Left lung (tissue), 4 donors: ENCODE measurements at regions not wholly inside any gene's neighbourhood (a gene's known extent, or its start where the extent isn't known, plus 50 kb on each side); places are given as distances from the start of the nearest gene placed in this dataset.

Source experiments
- ATAC-seq: fragments of 200-7000 bp; cut with Tn5 transposase; one replicate; pipeline ENCODE4 v1.9.1; 2020; ENCODE audit warnings: moderate library complexity
- DNase-seq, 4 donors: peaks; one replicate each; pipeline ENCODE4 v3.0.0-alpha.2; 2013 to 2020
- H3K27ac ChIP-seq, 2 donors: fragments of 200-600 bp; sonication (generic) in 1 of 2; one replicate each; pipeline versions ENCODE4 v1.5.0 to v1.8.0; 2020 to 2021
- H3K27me3 ChIP-seq, 2 donors: fragments of 200-600 bp; sonication (generic) in 1 of 2; one replicate each; pipeline versions ENCODE4 v1.5.0 to v1.8.0; 2020 to 2021
- H3K36me3 ChIP-seq, 2 donors: fragments of 200-600 bp; sonication (generic) in 1 of 2; one replicate each; pipeline versions ENCODE4 v1.5.0 to v1.8.0; 2020 to 2021
- H3K4me1 ChIP-seq, 2 donors: fragments of 200-600 bp; one replicate each; pipeline ENCODE4 v1.8.0; 2021
- H3K4me3 ChIP-seq, 2 donors: fragments of 200-600 bp; sonication (generic) in 1 of 2; one replicate each; pipeline versions ENCODE4 v1.5.0 to v1.8.0; 2020 to 2021; ENCODE audit warnings: mild to moderate bottlenecking in 1 of 2
- H3K9me3 ChIP-seq, 2 donors: fragments of 200-600 bp; sonication (generic) in 1 of 2; one replicate each; pipeline versions ENCODE4 v1.5.0 to v1.8.0; 2020 to 2021
- intact Hi-C, 2 donors: fragments of 100-400 bp; cut with DNase I; formaldehyde crosslinking; loops; one replicate each; pipeline versions ENCODE4 v1.11.2 to v1.14.2; 2022
- TF ChIP-seq, protein P1 (sequence below), 2 donors: fragments of 200-600 bp; sonication (generic) in 1 of 2; IDR thresholded peaks; one replicate each; pipeline versions ENCODE4 v1.5.0 to v1.8.0; 2021; ENCODE audit warnings: antibody characterized with exemption in 2 of 2
- donor health status: DM: no; HTN: yes; CAD: no.
- donor health status: DM: no; HTN: no; CAD: no.

DNA sequence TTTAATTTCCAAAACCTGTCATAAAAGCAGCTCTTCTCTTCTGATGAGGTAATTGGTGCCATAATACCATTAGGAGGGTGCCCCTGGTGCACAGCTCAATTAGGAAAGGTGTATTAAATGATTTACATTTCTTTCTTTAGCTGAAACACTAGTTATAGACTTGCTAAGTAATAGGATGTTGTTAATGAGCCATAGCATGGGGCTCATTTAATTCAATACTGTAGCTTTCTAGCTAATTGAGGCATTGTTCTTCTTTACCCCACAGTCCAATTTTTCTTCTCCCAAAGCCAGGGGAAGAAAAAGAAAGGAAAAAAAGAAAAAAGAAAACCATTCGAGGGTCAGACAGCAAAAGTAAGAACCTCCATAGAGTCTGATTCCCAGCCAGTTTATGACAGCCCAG lies 164.0 kb upstream of the HES1 start:
- Histone ChIP-seq H3K4me3 (no peak overlapping the region), H3K36me3 (no peaks in the 10 kb centered on the region), H3K9me3 (no peaks in the 10 kb centered on the region), H3K27ac (no peak overlapping the region), H3K27me3 (peaks cover 0 to 9% of the 10 kb centered on the region in 2 donors), H3K4me1 (peaks cover 18 to 29% of the 10 kb centered on the region in 2 donors)
- intact Hi-C loops, result loop anchor here in 1 of 2 donors (10.0 kb wide), 1 partner anchor 177 kb away; no protein-coding TSS in a partner anchor
- TF ChIP-seq, protein P1, sequence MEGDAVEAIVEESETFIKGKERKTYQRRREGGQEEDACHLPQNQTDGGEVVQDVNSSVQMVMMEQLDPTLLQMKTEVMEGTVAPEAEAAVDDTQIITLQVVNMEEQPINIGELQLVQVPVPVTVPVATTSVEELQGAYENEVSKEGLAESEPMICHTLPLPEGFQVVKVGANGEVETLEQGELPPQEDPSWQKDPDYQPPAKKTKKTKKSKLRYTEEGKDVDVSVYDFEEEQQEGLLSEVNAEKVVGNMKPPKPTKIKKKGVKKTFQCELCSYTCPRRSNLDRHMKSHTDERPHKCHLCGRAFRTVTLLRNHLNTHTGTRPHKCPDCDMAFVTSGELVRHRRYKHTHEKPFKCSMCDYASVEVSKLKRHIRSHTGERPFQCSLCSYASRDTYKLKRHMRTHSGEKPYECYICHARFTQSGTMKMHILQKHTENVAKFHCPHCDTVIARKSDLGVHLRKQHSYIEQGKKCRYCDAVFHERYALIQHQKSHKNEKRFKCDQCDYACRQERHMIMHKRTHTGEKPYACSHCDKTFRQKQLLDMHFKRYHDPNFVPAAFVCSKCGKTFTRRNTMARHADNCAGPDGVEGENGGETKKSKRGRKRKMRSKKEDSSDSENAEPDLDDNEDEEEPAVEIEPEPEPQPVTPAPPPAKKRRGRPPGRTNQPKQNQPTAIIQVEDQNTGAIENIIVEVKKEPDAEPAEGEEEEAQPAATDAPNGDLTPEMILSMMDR (IDR thresholded peaks at IDR 0.05), result no peak
- DNase-seq (no peak), ATAC-seq (no peak)

GRCh38 chr3:193972832-193973231 lies 163.1 kb upstream of the HES1 start:
- intact Hi-C loops, result loop anchor here in 1 of 2 donors (10.0 kb wide), 1 partner anchor 178 kb away; no protein-coding TSS in a partner anchor
- Histone ChIP-seq H3K36me3 (no peaks in the 10 kb centered on the region), H3K9me3 (no peaks in the 10 kb centered on the region), H3K4me1 (peaks cover 18 to 35% of the 10 kb centered on the region in 2 donors), H3K4me3 (no peak overlapping the region), H3K27me3 (peaks cover 0 to 9% of the 10 kb centered on the region in 2 donors), H3K27ac (no peak overlapping the region)
- TF ChIP-seq, protein P1 (IDR thresholded peaks at IDR 0.05), result no peak
- ATAC-seq (peak; percentile 7), DNase-seq (no peak)

DNA sequence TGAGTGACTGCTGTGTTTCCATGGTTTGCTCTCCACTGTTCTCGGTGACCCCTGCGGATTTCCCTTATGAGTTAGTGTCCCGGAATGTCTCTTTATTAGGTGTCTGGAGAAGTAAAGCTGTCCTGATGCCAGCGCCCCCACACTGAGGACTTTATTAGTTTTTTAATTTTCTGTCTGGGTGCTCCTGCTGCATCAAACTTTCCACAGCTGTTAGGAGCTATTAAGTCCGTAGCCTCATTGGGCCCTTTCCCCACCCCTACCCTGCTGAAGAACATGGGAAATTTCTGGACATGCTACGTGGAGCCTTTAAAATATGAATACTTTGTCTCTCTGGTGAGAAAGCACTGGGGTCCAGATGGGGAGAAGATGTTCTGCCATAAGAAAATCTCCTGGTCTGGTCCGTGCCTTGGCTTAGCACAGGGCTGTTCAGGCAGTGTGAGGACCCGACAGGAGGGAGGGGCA lies 161.7 kb upstream of the HES1 start:
- ATAC-seq (peak; percentile 31), DNase-seq (peak in 2 of 4 donors; percentile 44 to 73)
- Histone ChIP-seq H3K27me3 (peaks cover 0 to 9% of the 10 kb centered on the region in 2 donors), H3K9me3 (no peaks in the 10 kb centered on the region), H3K36me3 (no peaks in the 10 kb centered on the region), H3K4me3 (no peak overlapping the region), H3K4me1 (peaks cover 18 to 35% of the 10 kb centered on the region in 2 donors), H3K27ac (no peak overlapping the region)
- intact Hi-C loops, result loop anchor here in 1 of 2 donors (10.0 kb wide), 1 partner anchor 179 kb away; no protein-coding TSS in a partner anchor
- TF ChIP-seq, protein P1 (IDR thresholded peaks at IDR 0.05), result no peak

- peak in 1 of 4 donors; percentile 82 for DNase-seq
- no peak overlapping the region for H3K4me3 ChIP-seq
- ATAC-seq, result no peak
- no peak overlapping the region for H3K27ac ChIP-seq
- intact Hi-C loops, result loop anchor here in 1 of 2 donors (10.0 kb wide), 1 partner anchor 180 kb away; no protein-coding TSS in a partner anchor
- peaks cover 18 to 35% of the 10 kb centered on the region in 2 donors for H3K4me1 ChIP-seq
- H3K9me3 ChIP-seq, result no peaks in the 10 kb centered on the region
- TF ChIP-seq, protein P1 (IDR thresholded peaks at IDR 0.05), result no peak
- peaks cover 0 to 9% of the 10 kb centered on the region in 2 donors for H3K27me3 ChIP-seq
- H3K36me3 ChIP-seq, result no peaks in the 10 kb centered on the region
Measured at GRCh38 chr3:193974671-193975535, 161.0 kb upstream of the HES1 start.

DNA sequence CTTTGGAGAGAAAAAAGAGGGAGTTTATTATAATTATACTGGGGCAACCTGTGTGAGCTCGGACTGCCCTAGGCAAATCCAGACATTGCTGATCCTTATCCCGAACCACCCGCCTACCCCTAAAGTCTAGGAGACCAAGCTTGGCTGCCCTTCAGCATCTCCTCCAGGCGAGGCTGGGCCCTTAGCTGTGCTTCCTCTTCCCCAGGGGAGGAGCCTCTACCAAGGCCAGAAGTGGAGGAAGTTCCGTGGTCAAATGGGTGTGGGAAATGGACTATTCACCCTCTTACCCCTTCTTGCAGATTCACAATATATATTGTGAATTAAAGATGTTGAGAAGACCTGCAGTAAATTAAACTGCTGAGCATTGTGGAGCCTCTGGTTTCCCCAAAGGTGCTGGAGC lies 158.3 kb upstream of the HES1 start:
- ATAC-seq (peak; percentile 34), DNase-seq (peak in 1 of 4 donors; percentile 55)
- H3K9me3 ChIP-seq, result no peaks in the 10 kb centered on the region
- TF ChIP-seq, protein P1 (IDR thresholded peaks at IDR 0.05), result no peak
- H3K36me3 ChIP-seq, result no peaks in the 10 kb centered on the region
- intact Hi-C loops, result loop anchor here in 1 of 2 donors (10.0 kb wide), 1 partner anchor 183 kb away; no protein-coding TSS in a partner anchor
- no peak overlapping the region for H3K27ac ChIP-seq
- H3K4me3 ChIP-seq, result no peak overlapping the region
- H3K27me3 ChIP-seq, result peaks cover 0 to 6% of the 10 kb centered on the region in 2 donors
- peaks cover 8 to 26% of the 10 kb centered on the region in 2 donors for H3K4me1 ChIP-seq
